Spinal cord (tissue), 9 donors: ENCODE measurements at regions not wholly inside any gene's neighbourhood (a gene's known extent, or its start where the extent isn't known, plus 50 kb on each side); places are given as distances from the start of the nearest gene placed in this dataset.

ENCODE experiments used
- DNase-seq, 6 donors: peaks; one replicate each; pipeline versions ENCODE4 v3.0.0 to v3.0.0-alpha.2; 2013 to 2015; ENCODE audit warnings: low spot score in 6 of 6, low read depth in 4 of 6
- H3K27ac ChIP-seq: one replicate; pipeline ENCODE4 v1.5.1; 2013; ENCODE audit warnings: low read depth, low read length, control low read depth
- H3K27me3 ChIP-seq: one replicate; pipeline ENCODE4 v1.6.1; 2013; ENCODE audit warnings: low read length; ENCODE audit not compliant: control insufficient read depth, insufficient read depth
- H3K36me3 ChIP-seq: one replicate; pipeline ENCODE4 v1.6.1; 2013; ENCODE audit warnings: low read length; ENCODE audit not compliant: control insufficient read depth, insufficient read depth
- H3K4me1 ChIP-seq: one replicate; pipeline ENCODE4 v1.6.1; 2013; ENCODE audit warnings: low read length; ENCODE audit not compliant: control insufficient read depth, insufficient read depth
- H3K4me3 ChIP-seq: one replicate; pipeline ENCODE4 v1.5.1; 2013; ENCODE audit warnings: low read depth, low read length, control low read depth
- H3K9me3 ChIP-seq: one replicate; pipeline ENCODE4 v1.6.1; 2013; ENCODE audit warnings: low read length; ENCODE audit not compliant: control insufficient read depth, insufficient read depth
- WGBS: methylation state at CpG from one replicate; pipeline ENCODE4 v1.1.5; 2013; ENCODE audit warnings: missing lambda C conversion rate; ENCODE audit not compliant: insufficient coverage; 5-methylcytosine and 5-hydroxymethylcytosine counted together
- donor health status: healthy.

DNA sequence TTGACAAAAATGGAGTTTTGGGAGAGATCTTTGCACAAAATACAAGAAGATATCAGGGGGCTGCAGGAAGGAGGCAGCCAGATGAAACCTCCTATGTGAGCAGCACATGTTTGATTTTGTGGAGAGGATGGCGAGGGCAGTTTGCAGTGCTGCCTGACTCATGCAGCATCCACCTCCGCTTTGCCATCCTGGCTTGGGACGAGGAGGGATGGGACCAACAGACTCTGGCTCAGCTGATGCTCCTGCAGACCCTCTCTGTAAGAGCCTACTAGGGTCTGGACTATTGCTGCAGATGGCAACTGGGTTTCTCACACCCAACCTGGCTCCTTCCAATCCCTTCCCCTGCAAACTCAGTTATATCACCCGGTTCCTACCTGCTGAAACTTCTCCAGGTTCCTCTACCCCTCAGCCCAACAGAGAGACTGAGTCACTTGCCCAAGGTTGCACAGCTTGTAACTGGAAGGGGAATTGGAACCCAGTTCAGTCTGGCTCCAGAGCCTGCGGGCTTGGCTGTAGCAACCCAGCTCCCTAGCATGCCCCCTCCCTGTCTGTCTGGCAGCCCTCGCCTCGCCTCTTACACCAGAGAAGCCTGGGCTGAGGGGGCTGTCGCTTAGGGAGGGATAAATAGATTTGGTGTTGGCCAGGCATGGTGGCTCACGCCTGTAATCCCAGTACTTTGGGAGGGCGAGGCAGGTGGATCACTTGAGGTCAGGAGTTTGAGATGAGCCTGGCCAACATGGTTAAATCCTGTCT is 205.8 kb downstream of the PTPRU start:
- H3K27me3 ChIP-seq = no peaks in the 10 kb centered on the region
- H3K4me3 ChIP-seq = no peak overlapping the region
- no peaks in the 10 kb centered on the region for H3K9me3 ChIP-seq
- 85% methylated on average over 6 of the region's 10 CpGs for WGBS
- DNase-seq = no peak
- H3K4me1 ChIP-seq = no peaks in the 10 kb centered on the region
- no peaks in the 10 kb centered on the region for H3K36me3 ChIP-seq
- no peak overlapping the region for H3K27ac ChIP-seq

DNA sequence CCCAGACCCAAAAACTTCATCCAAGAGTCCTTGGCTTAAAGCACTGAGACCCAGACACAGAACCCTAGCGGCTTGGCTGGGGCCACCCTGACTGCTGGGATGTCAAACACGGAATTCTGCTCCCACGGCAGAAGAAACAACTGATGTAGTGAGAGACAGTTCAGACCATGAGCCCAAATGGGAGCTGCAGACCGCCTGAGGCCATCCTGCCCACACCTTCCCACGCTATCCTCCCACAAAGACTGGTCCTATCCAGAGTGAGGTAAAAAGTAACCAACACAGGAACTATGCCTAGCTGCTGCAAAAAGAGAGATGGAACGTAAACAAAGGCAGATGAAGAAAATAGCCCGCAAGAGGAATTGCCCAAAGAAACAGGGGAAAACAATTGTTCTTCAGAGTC is 203.3 kb downstream of the PTPRU start:
- Histone ChIP-seq H3K4me1 (no peaks in the 10 kb centered on the region), H3K27me3 (no peaks in the 10 kb centered on the region), H3K9me3 (no peaks in the 10 kb centered on the region), H3K36me3 (no peaks in the 10 kb centered on the region), H3K27ac (no peak overlapping the region), H3K4me3 (no peak overlapping the region)
- 60% methylated on average over 5 of the region's 7 CpGs for WGBS
- no peak for DNase-seq

DNA sequence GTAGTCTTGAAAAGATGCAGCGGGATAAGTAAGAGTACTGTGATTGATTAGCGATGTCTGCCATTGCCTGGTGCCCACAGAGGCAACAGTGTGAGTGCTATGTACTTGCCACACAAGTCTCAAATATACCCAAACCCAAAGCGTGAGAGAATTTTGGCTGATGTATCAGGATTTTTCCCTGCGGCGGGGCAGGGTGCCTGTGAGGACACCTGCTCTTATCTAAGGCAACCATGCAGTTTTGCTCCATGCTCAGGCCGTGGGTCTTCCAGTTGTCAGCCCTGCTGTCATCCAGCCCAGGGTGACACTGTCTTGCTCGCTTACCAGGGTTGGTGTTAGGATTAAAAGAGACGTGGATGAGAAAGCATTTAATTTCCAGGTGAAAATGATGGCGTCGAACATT is 202.7 kb downstream of the PTPRU start:
- 90% methylated on average over 2 of the region's 10 CpGs for WGBS
- no peaks in the 10 kb centered on the region for H3K9me3 ChIP-seq
- no peak overlapping the region for H3K27ac ChIP-seq
- no peaks in the 10 kb centered on the region for H3K36me3 ChIP-seq
- DNase-seq = no peak
- H3K27me3 ChIP-seq = no peaks in the 10 kb centered on the region
- H3K4me1 ChIP-seq = no peaks in the 10 kb centered on the region
- H3K4me3 ChIP-seq = no peak overlapping the region

DNA sequence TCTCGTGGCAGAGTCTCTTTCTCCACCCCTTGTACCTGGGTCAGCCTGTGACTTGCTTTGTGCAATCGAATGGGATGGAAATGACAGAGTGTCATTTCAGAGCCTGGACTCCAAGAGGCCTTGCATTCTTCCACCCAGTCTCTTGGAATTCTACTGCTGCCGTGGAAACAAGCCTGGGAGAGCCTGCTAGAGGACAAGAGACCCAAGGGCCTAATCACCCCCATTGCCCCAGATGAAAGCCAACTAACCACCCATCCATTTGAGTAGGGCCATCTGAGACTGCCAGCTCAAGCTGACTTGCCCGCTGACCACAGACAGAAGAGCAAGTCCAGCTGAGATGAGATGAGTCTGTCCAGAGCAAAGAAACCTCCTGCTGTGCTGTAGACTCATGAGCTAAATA is 201.6 kb downstream of the PTPRU start:
- Histone ChIP-seq H3K36me3 (no peaks in the 10 kb centered on the region), H3K4me3 (no peak overlapping the region), H3K9me3 (no peaks in the 10 kb centered on the region), H3K4me1 (peaks cover 4% of the 10 kb centered on the region), H3K27me3 (no peaks in the 10 kb centered on the region), H3K27ac (no peak overlapping the region)
- 63% methylated on average over 3 of the region's 4 CpGs for WGBS
- no peak for DNase-seq

DNA sequence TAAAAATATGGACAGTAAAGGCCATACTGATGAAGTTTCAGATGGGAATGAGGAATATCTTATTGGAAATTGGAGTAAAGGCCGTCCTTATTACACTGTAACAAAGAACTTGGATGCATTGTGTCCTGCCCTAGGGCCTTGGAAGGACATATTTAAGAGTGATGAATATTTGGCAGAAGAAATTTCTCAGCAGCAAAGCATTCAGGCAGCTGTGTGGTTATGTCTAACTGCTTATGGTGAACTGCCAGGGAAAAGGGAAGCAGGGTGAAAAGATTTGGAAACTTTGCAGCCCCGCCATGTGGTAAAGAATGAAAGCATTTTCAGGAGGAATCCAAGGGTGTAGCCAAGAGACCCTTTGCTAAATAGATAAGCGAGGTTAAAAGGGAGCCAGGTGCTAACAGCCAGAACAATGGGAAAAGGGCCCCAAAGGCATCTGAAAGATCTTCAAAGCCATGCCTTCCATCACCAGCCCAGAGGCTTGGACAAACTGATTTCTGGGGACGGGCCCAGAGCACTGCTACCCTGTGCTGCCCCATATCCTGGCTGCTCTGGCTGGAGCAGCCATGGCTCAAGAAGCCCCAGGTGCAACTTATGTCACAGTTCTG is 200.0 kb downstream of the PTPRU start:
- Histone ChIP-seq H3K9me3 (no peaks in the 10 kb centered on the region), H3K4me3 (no peak overlapping the region), H3K27me3 (no peaks in the 10 kb centered on the region), H3K27ac (no peak overlapping the region), H3K4me1 (peaks cover 4% of the 10 kb centered on the region), H3K36me3 (no peaks in the 10 kb centered on the region)
- DNase-seq = no peak
- 61% methylated on average over 3 of the region's 4 CpGs for WGBS

DNA sequence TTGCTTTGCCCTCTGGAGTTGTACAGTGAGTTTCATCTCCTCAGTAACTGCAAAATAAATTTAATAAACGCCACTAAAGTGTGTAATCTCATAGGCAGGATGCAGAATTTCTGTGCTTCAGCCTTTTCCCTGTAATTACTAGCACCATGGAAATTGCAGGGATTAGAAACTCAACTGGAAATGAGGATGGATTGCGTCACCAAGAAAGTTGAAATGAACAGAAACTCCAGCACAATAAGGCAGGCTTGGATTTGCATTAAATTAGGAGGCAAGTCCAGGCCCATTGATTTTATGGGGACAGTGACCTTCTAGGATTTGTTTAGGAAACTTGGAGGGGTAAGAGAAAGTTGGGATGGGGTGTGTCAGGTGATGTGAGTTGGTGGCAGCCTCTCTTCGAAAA is 197.5 kb downstream of the PTPRU start:
- no peaks in the 10 kb centered on the region for H3K27me3 ChIP-seq
- H3K9me3 ChIP-seq = no peaks in the 10 kb centered on the region
- H3K4me1 ChIP-seq = peaks cover 4% of the 10 kb centered on the region
- no peak for DNase-seq
- H3K4me3 ChIP-seq = no peak overlapping the region
- no peak overlapping the region for H3K27ac ChIP-seq
- no peaks in the 10 kb centered on the region for H3K36me3 ChIP-seq
- WGBS = 83% methylated on average over 1 of the region's 3 CpGs

DNA sequence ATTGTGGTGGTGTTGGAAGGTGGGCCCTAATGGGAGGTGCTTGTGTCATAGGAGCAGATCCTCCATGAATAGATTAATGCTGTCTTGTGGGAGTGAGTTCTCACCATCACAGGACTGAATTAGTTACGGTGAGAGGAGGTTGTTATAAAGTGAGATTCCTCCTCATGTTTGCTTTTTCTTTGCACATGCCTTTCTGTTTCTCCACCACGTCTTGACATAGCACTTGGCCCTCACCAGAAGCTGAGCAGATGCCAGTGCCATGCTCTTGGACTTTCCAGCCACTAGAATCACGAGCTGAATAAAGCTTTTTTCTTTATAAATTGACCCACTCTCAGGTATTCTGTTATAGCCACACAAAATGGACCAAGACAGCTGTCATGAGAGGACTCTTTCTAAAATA is 194.8 kb downstream of the PTPRU start:
- Histone ChIP-seq H3K27me3 (no peaks in the 10 kb centered on the region), H3K4me3 (no peak overlapping the region), H3K36me3 (no peaks in the 10 kb centered on the region), H3K4me1 (peaks cover 4% of the 10 kb centered on the region), H3K9me3 (no peaks in the 10 kb centered on the region), H3K27ac (no peak overlapping the region)
- no peak for DNase-seq
- 54% methylated on average over 2 of the region's 3 CpGs for WGBS

DNA sequence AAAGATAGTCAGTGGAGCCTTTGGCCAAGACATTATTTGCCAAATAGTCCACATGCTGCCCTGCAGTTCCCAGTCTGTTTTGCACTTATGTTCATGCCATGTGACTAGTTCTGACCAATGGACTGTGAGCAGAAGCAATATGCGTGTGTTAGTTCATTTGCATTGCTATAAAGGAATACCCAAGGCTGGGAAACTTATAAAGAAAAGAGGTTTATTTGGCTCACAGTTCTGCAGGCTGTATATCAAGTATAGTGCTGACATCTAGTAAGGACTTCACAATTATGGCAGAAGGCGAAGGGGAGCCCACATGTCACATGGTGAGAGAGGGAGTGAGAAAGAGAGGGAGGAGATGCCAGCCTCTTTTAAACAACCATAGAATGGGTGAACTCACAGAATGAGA is 193.3 kb downstream of the PTPRU start:
- Histone ChIP-seq H3K36me3 (no peaks in the 10 kb centered on the region), H3K27me3 (no peaks in the 10 kb centered on the region), H3K27ac (no peak overlapping the region), H3K4me1 (peaks cover 4% of the 10 kb centered on the region), H3K9me3 (no peaks in the 10 kb centered on the region), H3K4me3 (no peak overlapping the region)
- DNase-seq = no peak
- 53% methylated on average over 2 of the region's 2 CpGs for WGBS

DNA sequence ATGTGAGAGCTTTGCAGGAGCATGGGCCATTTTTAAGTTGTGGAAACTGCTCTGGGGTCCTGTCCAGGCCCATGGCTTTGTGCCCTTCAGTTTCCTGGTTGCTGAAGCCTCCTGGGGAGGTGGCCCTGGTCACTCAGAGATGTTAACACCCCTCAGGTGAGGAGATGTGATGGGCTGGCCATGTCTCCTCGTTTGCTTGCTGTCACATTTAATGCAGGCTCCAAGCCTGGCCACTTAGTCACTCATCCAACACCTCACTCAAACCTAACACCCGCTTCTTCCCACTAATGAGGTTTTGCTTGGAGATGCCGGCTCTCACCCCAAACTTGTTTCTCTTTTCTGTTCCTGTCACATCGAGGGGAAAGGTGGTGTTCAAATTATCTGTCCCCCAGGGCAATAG is 192.7 kb downstream of the PTPRU start:
- peaks cover 4% of the 10 kb centered on the region for H3K4me1 ChIP-seq
- H3K9me3 ChIP-seq = no peaks in the 10 kb centered on the region
- no peak for DNase-seq
- H3K27me3 ChIP-seq = no peaks in the 10 kb centered on the region
- no peaks in the 10 kb centered on the region for H3K36me3 ChIP-seq
- no CpG with 5 or more reads among the region's 4 CpGs for WGBS
- no peak overlapping the region for H3K4me3 ChIP-seq
- no peak overlapping the region for H3K27ac ChIP-seq

DNA sequence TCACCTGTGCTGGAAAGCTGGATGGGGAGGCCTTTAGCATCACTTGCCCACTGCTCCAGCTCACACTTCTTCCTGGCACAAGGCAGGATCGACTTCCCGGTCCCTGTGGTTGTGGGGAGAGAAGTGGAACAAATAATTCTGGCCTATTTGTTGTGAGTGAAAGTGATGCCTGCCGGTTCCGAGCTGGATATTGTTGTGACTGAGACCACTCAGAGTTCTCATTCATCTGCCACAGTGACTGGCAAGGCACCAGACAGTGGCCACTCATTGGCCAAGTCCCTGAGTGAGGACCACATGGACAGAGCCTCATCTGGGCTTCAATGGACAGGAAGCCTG is 191.9 kb downstream of the PTPRU start:
- Histone ChIP-seq H3K4me1 (no peaks in the 10 kb centered on the region), H3K4me3 (no peak overlapping the region), H3K27me3 (no peaks in the 10 kb centered on the region), H3K36me3 (no peaks in the 10 kb centered on the region), H3K27ac (no peak overlapping the region), H3K9me3 (no peaks in the 10 kb centered on the region)
- DNase-seq = no peak
- 95% methylated on average over 2 of the region's 4 CpGs for WGBS
